ENCODE measurements at regions not wholly inside any gene's neighbourhood (a gene's known extent, or its start where the extent isn't known, plus 50 kb on each side); places are given as distances from the start of the nearest gene placed in this dataset.

DNA sequence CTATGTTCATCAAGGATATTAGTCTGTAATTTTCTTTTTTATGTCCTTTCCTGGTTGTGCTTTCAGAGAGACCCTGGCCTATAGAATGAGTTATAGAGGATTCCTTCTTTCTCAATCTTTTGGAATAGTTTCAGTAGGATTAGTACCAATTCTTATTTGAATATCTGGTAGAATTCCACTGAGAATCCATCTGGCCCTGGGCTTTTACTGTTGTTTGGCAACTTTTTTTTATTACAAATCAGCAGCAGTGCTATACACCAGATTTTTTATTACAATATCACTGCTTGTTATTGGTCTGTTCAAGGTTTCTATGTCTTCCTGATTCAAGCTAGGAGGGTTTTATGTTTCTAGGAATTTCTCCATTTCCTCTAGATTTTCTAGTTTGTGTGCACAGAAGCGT lies 50.0 kb upstream of the NRSN1 start:
- intact Hi-C loops (cut with DNase I; ENCODE audit: low total_unique reads), result no loop called here
- H3K4me3 ChIP-seq (ENCODE audit: low read depth, poor library complexity, severe bottlenecking), result no peak overlapping the region
- DNase-seq (ENCODE audit: low spot score in 2 of 2), result no peak
- TF ChIP-seq, protein P1, sequence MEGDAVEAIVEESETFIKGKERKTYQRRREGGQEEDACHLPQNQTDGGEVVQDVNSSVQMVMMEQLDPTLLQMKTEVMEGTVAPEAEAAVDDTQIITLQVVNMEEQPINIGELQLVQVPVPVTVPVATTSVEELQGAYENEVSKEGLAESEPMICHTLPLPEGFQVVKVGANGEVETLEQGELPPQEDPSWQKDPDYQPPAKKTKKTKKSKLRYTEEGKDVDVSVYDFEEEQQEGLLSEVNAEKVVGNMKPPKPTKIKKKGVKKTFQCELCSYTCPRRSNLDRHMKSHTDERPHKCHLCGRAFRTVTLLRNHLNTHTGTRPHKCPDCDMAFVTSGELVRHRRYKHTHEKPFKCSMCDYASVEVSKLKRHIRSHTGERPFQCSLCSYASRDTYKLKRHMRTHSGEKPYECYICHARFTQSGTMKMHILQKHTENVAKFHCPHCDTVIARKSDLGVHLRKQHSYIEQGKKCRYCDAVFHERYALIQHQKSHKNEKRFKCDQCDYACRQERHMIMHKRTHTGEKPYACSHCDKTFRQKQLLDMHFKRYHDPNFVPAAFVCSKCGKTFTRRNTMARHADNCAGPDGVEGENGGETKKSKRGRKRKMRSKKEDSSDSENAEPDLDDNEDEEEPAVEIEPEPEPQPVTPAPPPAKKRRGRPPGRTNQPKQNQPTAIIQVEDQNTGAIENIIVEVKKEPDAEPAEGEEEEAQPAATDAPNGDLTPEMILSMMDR (IDR thresholded peaks at IDR 0.05), result no peak
- TF ChIP-seq POLR2A (IDR thresholded peaks at IDR 0.05), result no peak
- WGBS, 2 donors, result 82 to 94% methylated on average over 1 of the region's 1 CpG
